ENCODE measurements at regions not wholly inside any gene's neighbourhood (a gene's known extent, or its start where the extent isn't known, plus 50 kb on each side); places are given as distances from the start of the nearest gene placed in this dataset.
"Not testable (repeated sequence)": the region's sequence is repeated elsewhere in the genome, so short reads cannot be mapped to it uniquely, and the experiment has no call there.

DNA sequence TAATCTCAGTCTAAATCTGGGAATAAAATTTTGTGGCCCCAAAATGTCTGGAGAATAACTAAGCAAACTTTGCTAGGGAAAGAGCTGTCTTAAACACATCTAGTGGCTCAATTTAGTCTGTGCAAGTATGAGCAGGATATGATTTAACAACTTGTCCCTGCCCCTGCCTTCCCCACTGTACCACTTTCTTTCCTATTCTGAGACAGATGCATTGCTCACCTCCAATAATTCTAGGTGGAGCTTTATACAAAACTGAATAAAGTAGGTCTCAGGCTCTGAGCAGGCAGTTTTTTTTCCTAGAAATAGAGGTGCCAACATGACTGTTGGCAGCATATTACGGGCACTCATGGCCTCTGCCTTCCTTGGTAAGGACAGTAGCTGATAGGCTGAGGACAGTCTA lies 412.1 kb downstream of the DAD1 start:
- peaks cover 63% of the 10 kb centered on the region for H3K27me3 Mint-ChIP-seq
- Histone ChIP-seq H3K4me2 (replicated peaks; ENCODE audit: low read depth, low read length, poor library complexity, severe bottlenecking) (no peak overlapping the region), H3K27ac (ENCODE audit: low read length in 2 of 2) (no peak overlapping the region), H3K4me1 (ENCODE audit: control insufficient read depth in 2 of 2, insufficient read depth in 2 of 2, low read length in 2 of 2) (no peaks in the 10 kb centered on the region), H3K9me3 (ENCODE audit: control extremely low read depth in 1 of 3, control insufficient read depth in 2 of 3, insufficient read depth in 1 of 3, low read length in 2 of 3) (no peaks in the 10 kb centered on the region), H3K27me3 (replicated peaks in 1 of 4; ENCODE audit: control extremely low read depth in 1 of 4, control insufficient read depth in 3 of 4, insufficient read depth in 4 of 4, low read length in 3 of 4) (peaks cover 0 to 34% (median 19%) of the 10 kb centered on the region in 4 experiments), H2AFZ (ENCODE audit: insufficient read depth, low read depth, low read length, poor library complexity, severe bottlenecking) (no peak overlapping the region), H3K36me3 (replicated peaks in 1 of 2; ENCODE audit: control extremely low read depth in 1 of 2, control insufficient read depth in 1 of 2, extremely low read depth in 1 of 2, insufficient read depth in 2 of 2, low read length in 1 of 2) (no peaks in the 10 kb centered on the region), H3K79me2 (ENCODE audit: control insufficient read depth, insufficient read depth, low read length) (no peaks in the 10 kb centered on the region), H3K9ac (ENCODE audit: low read length) (no peak overlapping the region), H4K20me1 (ENCODE audit: control insufficient read depth, insufficient read depth, low read length, poor library complexity, severe bottlenecking) (no peaks in the 10 kb centered on the region), H3K4me3 (ENCODE audit: control extremely low read depth in 1 of 5, extremely low read depth in 1 of 5, insufficient read depth in 1 of 5, low read depth in 2 of 5, low read length in 4 of 5) (no peak overlapping the region)
- POLR2A ChIA-PET: no interaction called here
- DNase-seq (no peak), ATAC-seq (ENCODE audit: low read depth) (no peak)
- H3K4me3 Mint-ChIP-seq: no peak overlapping the region
- no peaks in the 10 kb centered on the region for H3K9me3 Mint-ChIP-seq (ENCODE audit: insufficient read depth)
- TF ChIP-seq, protein P1, sequence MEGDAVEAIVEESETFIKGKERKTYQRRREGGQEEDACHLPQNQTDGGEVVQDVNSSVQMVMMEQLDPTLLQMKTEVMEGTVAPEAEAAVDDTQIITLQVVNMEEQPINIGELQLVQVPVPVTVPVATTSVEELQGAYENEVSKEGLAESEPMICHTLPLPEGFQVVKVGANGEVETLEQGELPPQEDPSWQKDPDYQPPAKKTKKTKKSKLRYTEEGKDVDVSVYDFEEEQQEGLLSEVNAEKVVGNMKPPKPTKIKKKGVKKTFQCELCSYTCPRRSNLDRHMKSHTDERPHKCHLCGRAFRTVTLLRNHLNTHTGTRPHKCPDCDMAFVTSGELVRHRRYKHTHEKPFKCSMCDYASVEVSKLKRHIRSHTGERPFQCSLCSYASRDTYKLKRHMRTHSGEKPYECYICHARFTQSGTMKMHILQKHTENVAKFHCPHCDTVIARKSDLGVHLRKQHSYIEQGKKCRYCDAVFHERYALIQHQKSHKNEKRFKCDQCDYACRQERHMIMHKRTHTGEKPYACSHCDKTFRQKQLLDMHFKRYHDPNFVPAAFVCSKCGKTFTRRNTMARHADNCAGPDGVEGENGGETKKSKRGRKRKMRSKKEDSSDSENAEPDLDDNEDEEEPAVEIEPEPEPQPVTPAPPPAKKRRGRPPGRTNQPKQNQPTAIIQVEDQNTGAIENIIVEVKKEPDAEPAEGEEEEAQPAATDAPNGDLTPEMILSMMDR (IDR thresholded peaks at IDR 0.05): no peak
- no peak for TF ChIP-seq EZH2 (IDR thresholded peaks at IDR 0.05; ENCODE audit: borderline replicate concordance, insufficient read depth, low read depth, low read length, poor library complexity, severe bottlenecking)
- WGBS (ENCODE audit: insufficient coverage): 46% methylated on average over 1 of the region's 1 CpG
- peaks cover 5% of the 10 kb centered on the region for H3K4me1 Mint-ChIP-seq
- H3K27ac Mint-ChIP-seq: no peak overlapping the region
- CTCF ChIA-PET: no interaction called here
- intact Hi-C loops (cut with micrococcal nuclease): no loop called here

GRCh38 chr14:22175278-22175558 lies 413.8 kb downstream of the DAD1 start:
- H3K4me1 Mint-ChIP-seq: not testable (repeated sequence)

More at GRCh38 chr14:22175278-22175558, 413.8 kb downstream of the DAD1 start:
- H4K20me1 ChIP-seq (ENCODE audit: control insufficient read depth, insufficient read depth, low read length, poor library complexity, severe bottlenecking); H3K4me2 ChIP-seq (replicated peaks; ENCODE audit: low read depth, low read length, poor library complexity, severe bottlenecking); H2AFZ ChIP-seq (ENCODE audit: insufficient read depth, low read depth, low read length, poor library complexity, severe bottlenecking); H3K27ac Mint-ChIP-seq; DNase-seq; H3K4me3 ChIP-seq (ENCODE audit: control extremely low read depth in 1 of 5, extremely low read depth in 1 of 5, insufficient read depth in 1 of 5, low read depth in 2 of 5, low read length in 4 of 5); H3K36me3 ChIP-seq (replicated peaks in 1 of 2; ENCODE audit: control extremely low read depth in 1 of 2, control insufficient read depth in 1 of 2, extremely low read depth in 1 of 2, insufficient read depth in 2 of 2, low read length in 1 of 2); CTCF ChIA-PET; ATAC-seq (ENCODE audit: low read depth); H3K4me3 Mint-ChIP-seq; intact Hi-C loops (cut with micrococcal nuclease); H3K9ac ChIP-seq (ENCODE audit: low read length); H3K79me2 ChIP-seq (ENCODE audit: control insufficient read depth, insufficient read depth, low read length); H3K27ac ChIP-seq (ENCODE audit: low read length in 2 of 2); H3K9me3 Mint-ChIP-seq (ENCODE audit: insufficient read depth); POLR2A ChIA-PET; H3K9me3 ChIP-seq (ENCODE audit: control extremely low read depth in 1 of 3, control insufficient read depth in 2 of 3, insufficient read depth in 1 of 3, low read length in 2 of 3); H3K4me1 ChIP-seq (ENCODE audit: control insufficient read depth in 2 of 2, insufficient read depth in 2 of 2, low read length in 2 of 2): not testable (repeated sequence)
- peaks cover 0 to 26% (median 16%) of the 10 kb centered on the region in 4 experiments for H3K27me3 ChIP-seq (replicated peaks in 1 of 4; ENCODE audit: control extremely low read depth in 1 of 4, control insufficient read depth in 3 of 4, insufficient read depth in 4 of 4, low read length in 3 of 4)
- peaks cover 51% of the 10 kb centered on the region for H3K27me3 Mint-ChIP-seq
- WGBS (ENCODE audit: insufficient coverage): no CpG with 5 or more reads among the region's 1 CpG
